HepG2 (cell line): ENCODE measurements at regions not wholly inside any gene's neighbourhood (a gene's known extent, or its start where the extent isn't known, plus 50 kb on each side); places are given as distances from the start of the nearest gene placed in this dataset.

ENCODE experiments used
- ATAC-seq: fragments of 200-7000 bp; cut with Tn5 transposase; 3 replicates; pipeline ENCODE4 v1.9.1; 2020; ENCODE audit warnings: mild to moderate bottlenecking, moderate library complexity
- BruUV-seq: library from RNA; stranded (reverse); fragments of 400-500 nt; replicated peaks from 2 replicates; lab custom pipeline; 2021; lab: Mats Ljungman, UMichigan
- CTCF ChIA-PET: fragments of 300-600 bp; formaldehyde crosslinking; extraction: SDS; loops from one replicate; lab custom pipeline; 2021; ENCODE audit warnings: low total read pairs, inconsistent platforms, low intra/inter-chr PET ratio; lab: Yijun Ruan, JAX
- POLR2A ChIA-PET: fragments of 350-600 bp; sonication (Branson Sonifier 250); formaldehyde crosslinking; loops from one replicate; lab custom pipeline; 2020; ENCODE audit warnings: antibody characterized with exemption, inconsistent platforms; lab: Yijun Ruan, JAX
- DNase-seq: peaks from one replicate; pipeline ENCODE4 v3.0.0-alpha.2; 2015; ENCODE audit warnings: low spot score
- FAIRE-seq: peaks from 3 replicates; lab custom pipeline; 2011; peaks lifted over from hg19 to GRCh38; lab: Jason Lieb, UNC
- H2AFZ ChIP-seq: one replicate; pipeline ENCODE4 v1.6.1; 2011; ENCODE audit warnings: low read length, inconsistent platforms
- H3K27ac ChIP-seq: fragments of 300-600 bp; 3 replicates; pipeline ENCODE4 v1.8.0; 2011; ENCODE audit warnings: mixed run types, mild to moderate bottlenecking, mixed read lengths, low read length, inconsistent platforms; ENCODE audit not compliant: insufficient read depth; ENCODE audit errors: extremely low read length
- H3K27me3 ChIP-seq, 2 experiments: fragments of 200-600 bp in 1 of 2; 2 replicates in 1 of 2; 3 replicates in 1 of 2; pipeline versions ENCODE4 v1.6.0 to v1.8.0; 2011; ENCODE audit warnings: low read length in 2 of 2, mild to moderate bottlenecking in 2 of 2, moderate library complexity in 2 of 2, inconsistent platforms in 1 of 2; ENCODE audit not compliant: insufficient read depth in 2 of 2, control insufficient read depth in 1 of 2
- H3K36me3 ChIP-seq, 2 experiments: fragments of 200-600 bp in 1 of 2; replicated peaks in 1 of 2; 2 replicates in 1 of 2; 3 replicates in 1 of 2; pipeline versions ENCODE4 v1.5.1 to v1.8.0; 2011; ENCODE audit warnings: low read length in 2 of 2, inconsistent platforms in 1 of 2; ENCODE audit not compliant: insufficient read depth in 2 of 2, control insufficient read depth in 1 of 2
- H3K4me1 ChIP-seq: 2 replicates; pipeline ENCODE4 v1.5.1; 2012; ENCODE audit warnings: low read length, inconsistent platforms; ENCODE audit not compliant: insufficient read depth
- H3K4me2 ChIP-seq: 2 replicates; pipeline ENCODE4 v1.6.0; 2011; ENCODE audit warnings: low read depth, low read length, inconsistent platforms
- H3K4me3 ChIP-seq, 3 experiments: fragments of 200-600 bp in 1 of 3; sonication (generic), shearing (Covaris generic) in 1 of 3; replicated peaks in 1 of 3; 2 replicates each; pipeline ENCODE4 v1.5.1; 2011 to 2016; ENCODE audit warnings: low read length in 3 of 3, inconsistent platforms in 2 of 3, low read depth in 2 of 3, mild to moderate bottlenecking in 2 of 3, control low read depth in 1 of 3, mixed read lengths in 1 of 3; ENCODE audit not compliant: insufficient read depth in 1 of 3
- H3K79me2 ChIP-seq: one replicate; pipeline ENCODE4 v1.6.1; 2011; ENCODE audit warnings: low read length, inconsistent platforms; ENCODE audit not compliant: insufficient read depth
- H3K9ac ChIP-seq: 2 replicates; pipeline ENCODE4 v1.6.0; 2011; ENCODE audit warnings: mild to moderate bottlenecking, low read depth, low read length, inconsistent platforms; ENCODE audit not compliant: insufficient read depth
- H3K9me3 ChIP-seq: 2 replicates; pipeline ENCODE4 v1.5.1; 2012; ENCODE audit warnings: mild to moderate bottlenecking, low read length
- H4K20me1 ChIP-seq: 2 replicates; pipeline ENCODE4 v1.6.0; 2011; ENCODE audit warnings: inconsistent platforms, mild to moderate bottlenecking, low read length, moderate library complexity; ENCODE audit not compliant: insufficient read depth
- FOXK1 ChIP-seq: sonication (generic); formaldehyde crosslinking; IDR thresholded peaks from 2 replicates; pipeline ENCODE4 v1.4.0; 2020; ENCODE audit warnings: low read depth, missing genetic modification reagents, borderline replicate concordance
- HNF1A ChIP-seq, 2 experiments: sonication (generic) in 1 of 2; formaldehyde crosslinking in 1 of 2; IDR thresholded peaks; 2 replicates each; pipeline versions ENCODE4 v1.4.0 to v1.6.1; 2016 to 2020; ENCODE audit warnings: borderline replicate concordance in 1 of 2, low read depth in 1 of 2, mild to moderate bottlenecking in 1 of 2, missing genetic modification reagents in 1 of 2
- KDM1A ChIP-seq: IDR thresholded peaks from 2 replicates; pipeline ENCODE4 v1.6.1; 2016; ENCODE audit warnings: missing compliant biosample characterization
- SRSF9 ChIP-seq: fragments of 200-400 bp; formaldehyde crosslinking; IDR thresholded peaks from 2 replicates; pipeline ENCODE4 v1.6.1; 2018; ENCODE audit warnings: borderline replicate concordance, mild to moderate bottlenecking, low read depth, low read length; ENCODE audit not compliant: insufficient read depth, poor library complexity, severe bottlenecking
- ZHX2 ChIP-seq, 2 experiments: sonication (generic) in 1 of 2; formaldehyde crosslinking in 1 of 2; IDR thresholded peaks; 2 replicates each; pipeline versions ENCODE4 v1.6.1 to v1.9.0; 2014 to 2022; ENCODE audit warnings: antibody characterized with exemption in 1 of 2, borderline replicate concordance in 1 of 2, inconsistent platforms in 1 of 2, low read depth in 1 of 2, missing genetic modification reagents in 1 of 2
- ZNF605 ChIP-seq: sonication (generic); formaldehyde crosslinking; IDR thresholded peaks from 2 replicates; pipeline ENCODE4 v1.8.0; 2022; ENCODE audit warnings: mild to moderate bottlenecking, missing genetic modification reagents
- WGBS: methylation state at CpG from one replicate; pipeline ENCODE4 v1.1.6; 2017; ENCODE audit warnings: low lambda C conversion rate; 5-methylcytosine and 5-hydroxymethylcytosine counted together
- in situ Hi-C: cut with HindIII; loops from 2 replicates; pipeline ENCODE4 v1.10.0; 2017; ENCODE audit warnings: low pct_unique_long_range_greater_than_20kb; ENCODE audit not compliant: extremely low pct_ligation_motif_present
- intact Hi-C: fragments of 100-400 bp; cut with micrococcal nuclease; formaldehyde crosslinking; loops from one replicate; pipeline ENCODE4 v1.10.0; 2022; ENCODE audit not compliant: unreplicated experiment

- TF ChIP-seq SRSF9: no peak
Observed at GRCh38 chr17:72501404-72502370, 380.9 kb downstream of the SOX9 start (continued).

- H3K36me3 ChIP-seq: no peaks in the 10 kb centered on the region
- 10% methylated on average over 18 of the region's 19 CpGs for WGBS
- FAIRE-seq (peak; percentile 96), DNase-seq (peak; percentile 93), ATAC-seq (peak; percentile 82)
- peaks cover 58% of the 10 kb centered on the region for H3K4me1 ChIP-seq
- ChIA-PET CTCF (no interaction called here), POLR2A (interaction anchor here (0.6 to 3.4 kb wide), 28 partner anchors 8 to 821 kb away, joined by 3 to 32 read pairs (median 4); partner anchors contain the start of gene SOX9)
- peak overlapping the region; percentile 99 for H3K4me2 ChIP-seq
- no peaks in the 10 kb centered on the region for H3K9me3 ChIP-seq
- H3K27me3 ChIP-seq: no peaks in the 10 kb centered on the region
- no peak overlapping the region for H2AFZ ChIP-seq
- H3K4me3 ChIP-seq: peak overlapping the region; percentile 60 to 78 (median 60)
- in situ Hi-C loops (no loop called here), intact Hi-C loops (loop anchor here (1.0 to 5.0 kb wide), 4 partner anchors 17 to 382 kb away; no protein-coding TSS in a partner anchor)
- H4K20me1 ChIP-seq: 0 out of 2 replicates have a peak, but pooled peaks cover 5% of the 10 kb centered on the region
- H3K79me2 ChIP-seq: peaks cover 84% of the 10 kb centered on the region
- peak overlapping the region; percentile 78 for H3K27ac ChIP-seq
- TSS peak; percentile 56 for BruUV-seq
- H3K9ac ChIP-seq: peak overlapping the region; percentile 77
- TF ChIP-seq KDM1A (CRISPR knock-in tag) (peak; percentile 68; the same call in 1 of the 2 replicates), HNF1A (IDR thresholded peaks at IDR 0.05; ENCODE audit: low read depth) (peak; percentile 52; the same call in 1 of the 2 replicates), HNF1A (CRISPR knock-in tag; IDR thresholded peaks at IDR 0.05; ENCODE audit: borderline replicate concordance) (peak; percentile 67; the same call in 1 of the 2 replicates), ZNF605 (CRISPR knock-in tag) (peak; percentile 78), FOXK1 (CRISPR knock-in tag) (no peak), ZHX2 (IDR thresholded peaks at IDR 0.05; ENCODE audit: low read depth) (no peak), ZHX2 (CRISPR knock-in tag; IDR thresholded peaks at IDR 0.05; ENCODE audit: borderline replicate concordance) (no peak)
Observed at GRCh38 chr17:72502371-72503341, 381.8 kb downstream of the SOX9 start.
